ENCODE measurements at regions not wholly inside any gene's neighbourhood (a gene's known extent, or its start where the extent isn't known, plus 50 kb on each side); places are given as distances from the start of the nearest gene placed in this dataset.

DNA sequence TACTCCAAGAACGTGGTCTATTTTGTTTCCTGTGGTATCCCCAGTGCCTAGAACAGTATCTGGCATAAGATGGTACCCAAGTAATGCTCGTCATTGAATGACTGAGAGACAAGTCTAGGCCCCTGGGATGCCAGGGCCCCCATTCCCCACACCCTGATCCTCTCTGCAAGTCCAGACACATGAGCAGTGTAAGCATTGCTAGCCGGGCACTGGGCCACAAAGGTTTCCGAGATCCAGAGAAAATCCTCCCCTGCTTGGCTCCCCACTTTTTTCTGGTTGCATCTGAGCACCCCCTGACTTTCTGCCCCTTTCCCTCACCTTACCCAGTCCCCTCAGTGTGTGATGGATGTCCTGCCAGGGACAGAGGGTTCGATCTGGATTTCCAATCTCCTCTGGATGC lies 160.1 kb upstream of the NECTIN1 start:
- 0% methylated on average over 5 of the region's 5 CpGs for WGBS (ENCODE audit: insufficient coverage, low coverage, missing lambda C conversion rate)
- Histone ChIP-seq H3K4me1 (replicated peaks in 1 of 2; ENCODE audit: control insufficient read depth in 2 of 2, insufficient read depth in 2 of 2, low read length in 2 of 2) (no peaks in the 10 kb centered on the region), H3K79me2 (ENCODE audit: control insufficient read depth, insufficient read depth, low read length) (no peaks in the 10 kb centered on the region), H3K4me3 (no peak overlapping the region), H3K9ac (ENCODE audit: insufficient read depth in 1 of 2, low read depth in 2 of 2, low read length in 2 of 2) (no peak overlapping the region), H2AFZ (ENCODE audit: low read depth, low read length) (no peak overlapping the region), H3K36me3 (ENCODE audit: control insufficient read depth, insufficient read depth, low read length) (no peaks in the 10 kb centered on the region), H3K4me2 (ENCODE audit: insufficient read depth, low read length) (no peak overlapping the region), H4K20me1 (replicated peaks; ENCODE audit: control insufficient read depth, insufficient read depth, low read length) (0 out of 2 replicates have a peak, but pooled peaks cover 10% of the 10 kb centered on the region), H3K27me3 (ENCODE audit: control insufficient read depth in 2 of 2, insufficient read depth in 2 of 2, low read length in 2 of 2) (peaks cover 11 to 47% of the 10 kb centered on the region in 2 experiments; a peak in 3 of 5 replicates), H3K9me1 (ENCODE audit: control insufficient read depth, insufficient read depth, low read length) (no peaks in the 10 kb centered on the region), H3K9me3 (replicated peaks; ENCODE audit: control insufficient read depth, insufficient read depth, low read depth, low read length) (no peaks in the 10 kb centered on the region), H3K27ac (ENCODE audit: extremely low read depth, low read depth, low read length) (no peak overlapping the region)
- BruUV-seq (replicated peaks) = no TSS peak
- no peak for TF ChIP-seq POLR2A (conservative IDR thresholded peaks at IDR 0.05)
- intact Hi-C loops (cut with micrococcal nuclease) (no loop called here), in situ Hi-C loops (cut with MboI) (no loop called here)
- ChIA-PET POLR2A (interaction anchor here (0.8 kb wide), 1 partner anchor 18 kb away, joined by 3 read pairs; no protein-coding TSS in a partner anchor), CTCF (ENCODE audit: low intra/inter-chr PET ratio) (no interaction called here)
- FAIRE-seq = no peak
- no peak for ATAC-seq
- DNase-seq (ENCODE audit: extremely low read depth in 1 of 4, low spot score in 3 of 4) = no peak

DNA sequence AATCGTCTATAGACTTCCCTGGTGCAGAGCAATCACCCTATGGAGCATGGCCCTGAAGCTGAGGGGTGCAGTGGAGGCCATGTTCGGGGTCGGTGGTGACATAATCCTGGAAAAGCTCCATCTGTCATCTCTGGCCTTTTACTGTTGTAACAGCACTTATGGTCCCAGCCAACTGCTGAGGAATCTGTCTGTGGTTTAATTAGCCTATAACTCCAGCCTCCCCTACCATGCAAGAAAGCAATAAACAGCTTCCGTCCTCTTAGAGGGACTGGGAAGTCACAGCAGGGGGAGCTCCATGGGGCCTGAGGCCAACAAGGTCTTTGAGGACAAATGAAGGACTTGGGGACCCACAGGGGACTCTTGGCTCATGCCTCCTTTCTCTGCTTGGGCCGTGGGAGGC lies 159.1 kb upstream of the NECTIN1 start:
- intact Hi-C loops (cut with micrococcal nuclease) = no loop called here
- H3K27ac ChIP-seq (ENCODE audit: extremely low read depth, low read depth, low read length) = no peak overlapping the region
- H3K36me3 ChIP-seq (ENCODE audit: control insufficient read depth, insufficient read depth, low read length) = no peaks in the 10 kb centered on the region
- POLR2A ChIA-PET = no interaction called here
- H3K4me3 ChIP-seq = no peak overlapping the region
- peaks cover 11 to 43% of the 10 kb centered on the region in 2 experiments; a peak in 3 of 5 replicates for H3K27me3 ChIP-seq (ENCODE audit: control insufficient read depth in 2 of 2, insufficient read depth in 2 of 2, low read length in 2 of 2)
- in situ Hi-C loops (cut with MboI) = no loop called here
- no peak for ATAC-seq
- 0% methylated on average over 5 of the region's 5 CpGs for WGBS (ENCODE audit: insufficient coverage, low coverage, missing lambda C conversion rate)
- TF ChIP-seq GATA2 (CRISPR knock-in tag; IDR thresholded peaks at IDR 0.05) (no peak), STAT5B (CRISPR knock-in tag; IDR thresholded peaks at IDR 0.05) (no peak), TEAD2 (tag; IDR thresholded peaks at IDR 0.05) (no peak), SMAD1 (IDR thresholded peaks at IDR 0.05; ENCODE audit: low read depth, low read length, partially characterized antibody) (no peak), ZNF253 (CRISPR knock-in tag; conservative IDR thresholded peaks at IDR 0.05) (no peak), NR4A1 (CRISPR knock-in tag; IDR thresholded peaks at IDR 0.05) (no peak), NR4A1 (tag; IDR thresholded peaks at IDR 0.05) (no peak)
- H3K9me1 ChIP-seq (ENCODE audit: control insufficient read depth, insufficient read depth, low read length) = no peaks in the 10 kb centered on the region
- no peaks in the 10 kb centered on the region for H3K79me2 ChIP-seq (ENCODE audit: control insufficient read depth, insufficient read depth, low read length)
- BruUV-seq (replicated peaks) = no TSS peak
- H2AFZ ChIP-seq (ENCODE audit: low read depth, low read length) = no peak overlapping the region
- H3K4me1 ChIP-seq (replicated peaks in 1 of 2; ENCODE audit: control insufficient read depth in 2 of 2, insufficient read depth in 2 of 2, low read length in 2 of 2) = no peaks in the 10 kb centered on the region
- H3K9ac ChIP-seq (ENCODE audit: insufficient read depth in 1 of 2, low read depth in 2 of 2, low read length in 2 of 2) = no peak overlapping the region
- H3K4me2 ChIP-seq (ENCODE audit: insufficient read depth, low read length) = no peak overlapping the region
- FAIRE-seq = no peak
- no peaks in the 10 kb centered on the region for H3K9me3 ChIP-seq (replicated peaks; ENCODE audit: control insufficient read depth, insufficient read depth, low read depth, low read length)
- H4K20me1 ChIP-seq (replicated peaks; ENCODE audit: control insufficient read depth, insufficient read depth, low read length) = 0 out of 2 replicates have a peak, but pooled peaks cover 10% of the 10 kb centered on the region
- CTCF ChIA-PET (ENCODE audit: low intra/inter-chr PET ratio) = no interaction called here
- no peak for DNase-seq (ENCODE audit: extremely low read depth in 1 of 4, low spot score in 3 of 4)

Measured in K562 (cell line).